ENCODE measurements at regions not wholly inside any gene's neighbourhood (a gene's known extent, or its start where the extent isn't known, plus 50 kb on each side); places are given as distances from the start of the nearest gene placed in this dataset.
"Not testable (repeated sequence)": the region's sequence is repeated elsewhere in the genome, so short reads cannot be mapped to it uniquely, and the experiment has no call there.

GRCh38 chr10:29386342-29386999 is 97.6 kb downstream of the LYZL1 start:
- H3K27me3 ChIP-seq (ENCODE audit: control insufficient read depth, extremely low read depth, insufficient read depth, low read length), result peaks cover 3% of the 10 kb centered on the region
- TF ChIP-seq CTCF (optimal IDR thresholded peaks at IDR 0.05 in 1 of 3, IDR thresholded peaks at IDR 0.05 in 1 of 3, conservative IDR thresholded peaks at IDR 0.05 in 1 of 3; ENCODE audit: extremely low read depth in 1 of 3, insufficient read depth in 2 of 3, low read length in 3 of 3) (peak; percentile 38 to 56 (median 42)), EZH2 (IDR thresholded peaks at IDR 0.05; ENCODE audit: low read length) (no peak)
- no peaks in the 10 kb centered on the region for H3K4me1 ChIP-seq (ENCODE audit: control insufficient read depth, extremely low read depth, insufficient read depth, low read length)
- H3K9me1 ChIP-seq (ENCODE audit: control insufficient read depth, extremely low read depth, insufficient read depth, low read length), result no peaks in the 10 kb centered on the region
- H4K20me1 ChIP-seq (ENCODE audit: control insufficient read depth, extremely low read depth, insufficient read depth, low read length), result no peaks in the 10 kb centered on the region
- H2AFZ ChIP-seq (ENCODE audit: control insufficient read depth, low read length), result no peak overlapping the region
- H3K4me2 ChIP-seq (ENCODE audit: control insufficient read depth, extremely low read depth, insufficient read depth, low read depth, low read length), result no peak overlapping the region
- no peaks in the 10 kb centered on the region for H3K9me3 ChIP-seq (ENCODE audit: control insufficient read depth, low read depth, low read length)
- H3K9ac ChIP-seq (ENCODE audit: control insufficient read depth, extremely low read depth, insufficient read depth, low read length), result no peak overlapping the region
- H3K79me2 ChIP-seq (ENCODE audit: control insufficient read depth, insufficient read depth, low read length), result no peaks in the 10 kb centered on the region
- no peak overlapping the region for H3K27ac ChIP-seq (ENCODE audit: control insufficient read depth, insufficient read depth, low read length)
- no peak overlapping the region for H3K4me3 ChIP-seq (ENCODE audit: control insufficient read depth in 2 of 3, extremely low read depth in 1 of 3, insufficient read depth in 2 of 3, low read depth in 1 of 3, low read length in 3 of 3)
- no peak for DNase-seq (ENCODE audit: low read depth, low spot score)
- no peaks in the 10 kb centered on the region for H3K36me3 ChIP-seq (ENCODE audit: control insufficient read depth in 2 of 2, extremely low read depth in 1 of 2, insufficient read depth in 2 of 2, low read length in 2 of 2)
- FAIRE-seq, result no peak
- dilution Hi-C loops (cut with MboI; ENCODE audit: extremely low pct_ligation_motif_present, low sequenced_read_pairs), result no loop called here

- H3K4me1 ChIP-seq (ENCODE audit: control insufficient read depth, extremely low read depth, insufficient read depth, low read length), result no peaks in the 10 kb centered on the region
- no peaks in the 10 kb centered on the region for H3K9me3 ChIP-seq (ENCODE audit: control insufficient read depth, low read depth, low read length)
- DNase-seq (ENCODE audit: low read depth, low spot score) (no peak), FAIRE-seq (no peak)
- no peaks in the 10 kb centered on the region for H3K36me3 ChIP-seq (ENCODE audit: control insufficient read depth in 2 of 2, extremely low read depth in 1 of 2, insufficient read depth in 2 of 2, low read length in 2 of 2)
- dilution Hi-C loops (cut with MboI; ENCODE audit: extremely low pct_ligation_motif_present, low sequenced_read_pairs), result no loop called here
- H3K79me2 ChIP-seq (ENCODE audit: control insufficient read depth, insufficient read depth, low read length), result no peaks in the 10 kb centered on the region
- no peak overlapping the region for H3K9ac ChIP-seq (ENCODE audit: control insufficient read depth, extremely low read depth, insufficient read depth, low read length)
- H3K27me3 ChIP-seq (ENCODE audit: control insufficient read depth, extremely low read depth, insufficient read depth, low read length), result peaks cover 3% of the 10 kb centered on the region
- no peak for TF ChIP-seq CTCF (optimal IDR thresholded peaks at IDR 0.05 in 1 of 3, IDR thresholded peaks at IDR 0.05 in 1 of 3, conservative IDR thresholded peaks at IDR 0.05 in 1 of 3; ENCODE audit: extremely low read depth in 1 of 3, insufficient read depth in 2 of 3, low read length in 3 of 3)
- no peak for TF ChIP-seq EZH2 (IDR thresholded peaks at IDR 0.05; ENCODE audit: low read length)
- H3K4me3 ChIP-seq (ENCODE audit: control insufficient read depth in 2 of 3, extremely low read depth in 1 of 3, insufficient read depth in 2 of 3, low read depth in 1 of 3, low read length in 3 of 3), result no peak overlapping the region
- H3K4me2 ChIP-seq (ENCODE audit: control insufficient read depth, extremely low read depth, insufficient read depth, low read depth, low read length), result no peak overlapping the region
- H3K9me1 ChIP-seq (ENCODE audit: control insufficient read depth, extremely low read depth, insufficient read depth, low read length), result no peaks in the 10 kb centered on the region
- no peak overlapping the region for H3K27ac ChIP-seq (ENCODE audit: control insufficient read depth, insufficient read depth, low read length)
- no peak overlapping the region for H2AFZ ChIP-seq (ENCODE audit: control insufficient read depth, low read length)
- no peaks in the 10 kb centered on the region for H4K20me1 ChIP-seq (ENCODE audit: control insufficient read depth, extremely low read depth, insufficient read depth, low read length)
Observed at GRCh38 chr10:29387269-29387668, 98.4 kb downstream of the LYZL1 start.

- H2AFZ ChIP-seq (ENCODE audit: control insufficient read depth, low read length); H3K9me3 ChIP-seq (ENCODE audit: control insufficient read depth, low read depth, low read length); dilution Hi-C loops (cut with MboI; ENCODE audit: extremely low pct_ligation_motif_present, low sequenced_read_pairs); DNase-seq (ENCODE audit: low read depth, low spot score); H3K4me1 ChIP-seq (ENCODE audit: control insufficient read depth, extremely low read depth, insufficient read depth, low read length); H3K9me1 ChIP-seq (ENCODE audit: control insufficient read depth, extremely low read depth, insufficient read depth, low read length); H3K79me2 ChIP-seq (ENCODE audit: control insufficient read depth, insufficient read depth, low read length); H3K36me3 ChIP-seq (ENCODE audit: control insufficient read depth in 2 of 2, extremely low read depth in 1 of 2, insufficient read depth in 2 of 2, low read length in 2 of 2); FAIRE-seq; H3K27ac ChIP-seq (ENCODE audit: control insufficient read depth, insufficient read depth, low read length); H3K4me2 ChIP-seq (ENCODE audit: control insufficient read depth, extremely low read depth, insufficient read depth, low read depth, low read length); H3K9ac ChIP-seq (ENCODE audit: control insufficient read depth, extremely low read depth, insufficient read depth, low read length); H4K20me1 ChIP-seq (ENCODE audit: control insufficient read depth, extremely low read depth, insufficient read depth, low read length); H3K27me3 ChIP-seq (ENCODE audit: control insufficient read depth, extremely low read depth, insufficient read depth, low read length); H3K4me3 ChIP-seq (ENCODE audit: control insufficient read depth in 2 of 3, extremely low read depth in 1 of 3, insufficient read depth in 2 of 3, low read depth in 1 of 3, low read length in 3 of 3): not testable (repeated sequence)
Observed at GRCh38 chr10:29388112-29388511, 99.2 kb downstream of the LYZL1 start.

Measured in keratinocyte (primary cell).